Endothelial cell of umbilical vein (primary cell): ENCODE measurements at regions not wholly inside any gene's neighbourhood (a gene's known extent, or its start where the extent isn't known, plus 50 kb on each side); places are given as distances from the start of the nearest gene placed in this dataset.

ENCODE experiments used
- CTCF ChIP-seq, 2 donors: IDR thresholded peaks; 1 replicate in 1 of 2; 2 replicates in 1 of 2; pipeline ENCODE4 v1.5.1; 2011; ENCODE audit warnings: low read length in 2 of 2, mild to moderate bottlenecking in 2 of 2, moderate library complexity in 2 of 2, control low read depth in 1 of 2, inconsistent platforms in 1 of 2, low read depth in 1 of 2; ENCODE audit not compliant: insufficient read depth in 1 of 2; ENCODE audit errors: extremely low read depth in 1 of 2
- POLR2AphosphoS5 ChIP-seq: IDR thresholded peaks from 2 replicates; pipeline ENCODE4 v1.6.1; 2012; ENCODE audit warnings: low read depth, mild to moderate bottlenecking, control low read depth, low read length, moderate library complexity; ENCODE audit not compliant: insufficient read depth

- TF ChIP-seq CTCF (IDR thresholded peaks at IDR 0.05; ENCODE audit: extremely low read depth in 1 of 2, insufficient read depth in 1 of 2, low read depth in 1 of 2, low read length in 2 of 2) (no peak), POLR2AphosphoS5 (no peak)
Observed at GRCh38 chr5:38166832-38167231, 91.5 kb upstream of the EGFLAM start.
